CD14-positive monocyte (primary cell): ENCODE measurements at regions not wholly inside any gene's neighbourhood (a gene's known extent, or its start where the extent isn't known, plus 50 kb on each side); places are given as distances from the start of the nearest gene placed in this dataset.

ENCODE experiments used
- DNase-seq, 3 donors: peaks; one replicate each; pipeline ENCODE4 v3.0.0-alpha.2; 2011 to 2022
- H2AFZ ChIP-seq: 2 replicates; pipeline ENCODE4 v1.6.0; 2012; ENCODE audit warnings: mild to moderate bottlenecking, low read depth, low read length, inconsistent platforms; ENCODE audit not compliant: insufficient read depth, poor library complexity, severe bottlenecking
- H3K27ac ChIP-seq, 2 donors: 1 replicate in 1 of 2; 2 replicates in 1 of 2; pipeline ENCODE4 v1.5.1; 2012 to 2013; ENCODE audit warnings: low read length in 2 of 2, control low read depth in 1 of 2, inconsistent platforms in 1 of 2, low read depth in 1 of 2, mild to moderate bottlenecking in 1 of 2
- H3K27me3 ChIP-seq, 2 donors: one replicate each; pipeline versions ENCODE4 v1.6.0 to v1.6.1; 2011 to 2013; ENCODE audit warnings: low read length in 2 of 2; ENCODE audit not compliant: control insufficient read depth in 2 of 2, insufficient read depth in 2 of 2
- H3K36me3 ChIP-seq, 2 donors: replicated peaks in 1 of 2; 1 replicate in 1 of 2; 2 replicates in 1 of 2; pipeline versions ENCODE4 v1.5.1 to v1.6.1; 2012 to 2013; ENCODE audit warnings: low read length in 2 of 2, control low read depth in 1 of 2, inconsistent platforms in 1 of 2, mild to moderate bottlenecking in 1 of 2; ENCODE audit not compliant: insufficient read depth in 2 of 2, control insufficient read depth in 1 of 2
- H3K4me1 ChIP-seq, 2 donors: 1 replicate in 1 of 2; 2 replicates in 1 of 2; pipeline versions ENCODE4 v1.5.1 to v1.6.1; 2012 to 2013; ENCODE audit warnings: low read length in 2 of 2, control low read depth in 1 of 2, inconsistent platforms in 1 of 2, mild to moderate bottlenecking in 1 of 2, moderate library complexity in 1 of 2; ENCODE audit not compliant: insufficient read depth in 2 of 2, control insufficient read depth in 1 of 2
- H3K4me2 ChIP-seq: replicated peaks from 2 replicates; pipeline ENCODE3; 2012; ENCODE audit warnings: low read length, moderate library complexity, mild to moderate bottlenecking; ENCODE audit not compliant: poor library complexity, severe bottlenecking; ENCODE audit errors: extremely low read depth
- H3K4me3 ChIP-seq, 3 experiments: fragments of 200-600 bp in 1 of 3; sonication (generic) in 1 of 3; replicated peaks in 1 of 3; 1 replicate in 2 of 3; 2 replicates in 1 of 3; pipeline ENCODE4 v1.5.1; 2011 to 2013; ENCODE audit warnings: low read length in 3 of 3, mild to moderate bottlenecking in 3 of 3, control low read depth in 2 of 3, low read depth in 2 of 3, inconsistent platforms in 1 of 3, moderate library complexity in 1 of 3
- H3K79me2 ChIP-seq: 2 replicates; pipeline ENCODE4 v1.6.0; 2012; ENCODE audit warnings: mild to moderate bottlenecking, control low read depth, inconsistent platforms, low read length, moderate library complexity; ENCODE audit not compliant: insufficient read depth
- H3K9ac ChIP-seq: 2 replicates; pipeline ENCODE4 v1.6.0; 2017; ENCODE audit warnings: low read length, mild to moderate bottlenecking; ENCODE audit not compliant: insufficient read depth, poor library complexity, severe bottlenecking
- H3K9me3 ChIP-seq, 2 donors: replicated peaks in 1 of 2; 1 replicate in 1 of 2; 2 replicates in 1 of 2; pipeline versions ENCODE4 v1.5.1 to v1.6.1; 2012 to 2013; ENCODE audit warnings: low read length in 2 of 2, control low read depth in 1 of 2; ENCODE audit not compliant: control insufficient read depth in 1 of 2, insufficient read depth in 1 of 2
- H4K20me1 ChIP-seq: 2 replicates; pipeline ENCODE4 v1.6.0; 2012; ENCODE audit warnings: mild to moderate bottlenecking, low read length, control low read depth, moderate library complexity; ENCODE audit not compliant: insufficient read depth
- H3K27ac Mint-ChIP-seq, 7 donors: one replicate each; pipeline ENCODE4 v1.8.0; 2020; ENCODE audit warnings: mild to moderate bottlenecking in 7 of 7, mixed read lengths in 7 of 7, moderate library complexity in 6 of 7, inconsistent platforms in 2 of 7
- H3K27me3 Mint-ChIP-seq, 3 donors: one replicate each; pipeline ENCODE4 v1.8.0; 2021 to 2022; ENCODE audit warnings: low read depth in 3 of 3, mild to moderate bottlenecking in 3 of 3, mixed read lengths in 3 of 3, moderate library complexity in 3 of 3, inconsistent platforms in 1 of 3
- H3K36me3 Mint-ChIP-seq, 2 donors: one replicate each; pipeline ENCODE4 v1.8.0; 2020; ENCODE audit warnings: mixed read lengths in 2 of 2, inconsistent platforms in 1 of 2, mild to moderate bottlenecking in 1 of 2
- H3K4me1 Mint-ChIP-seq: one replicate; pipeline ENCODE4 v1.8.0; 2020; ENCODE audit warnings: mild to moderate bottlenecking, mixed read lengths
- H3K4me3 Mint-ChIP-seq, 2 donors: one replicate each; pipeline ENCODE4 v1.8.0; 2020; ENCODE audit warnings: mild to moderate bottlenecking in 2 of 2, mixed read lengths in 2 of 2, moderate library complexity in 1 of 2
- H3K9me3 Mint-ChIP-seq, 7 donors: one replicate each; pipeline ENCODE4 v1.8.0; 2020 to 2022; ENCODE audit warnings: mixed read lengths in 7 of 7, mild to moderate bottlenecking in 6 of 7, moderate library complexity in 6 of 7, inconsistent platforms in 2 of 7
- CTCF ChIP-seq: fragments of 200-600 bp; IDR thresholded peaks from one replicate; pipeline ENCODE4 v1.8.0; 2022; ENCODE audit warnings: antibody characterized with exemption, mild to moderate bottlenecking
- WGBS: methylation state at CpG from one replicate; pipeline ENCODE4 v1.1.5; 2013; ENCODE audit warnings: missing lambda C conversion rate; ENCODE audit not compliant: insufficient coverage; 5-methylcytosine and 5-hydroxymethylcytosine counted together
- intact Hi-C, 2 donors: fragments of 100-400 bp; cut with micrococcal nuclease; formaldehyde crosslinking; loops; one replicate each; pipeline versions ENCODE4 v1.15.0 to v1.15.1; 2023

DNA sequence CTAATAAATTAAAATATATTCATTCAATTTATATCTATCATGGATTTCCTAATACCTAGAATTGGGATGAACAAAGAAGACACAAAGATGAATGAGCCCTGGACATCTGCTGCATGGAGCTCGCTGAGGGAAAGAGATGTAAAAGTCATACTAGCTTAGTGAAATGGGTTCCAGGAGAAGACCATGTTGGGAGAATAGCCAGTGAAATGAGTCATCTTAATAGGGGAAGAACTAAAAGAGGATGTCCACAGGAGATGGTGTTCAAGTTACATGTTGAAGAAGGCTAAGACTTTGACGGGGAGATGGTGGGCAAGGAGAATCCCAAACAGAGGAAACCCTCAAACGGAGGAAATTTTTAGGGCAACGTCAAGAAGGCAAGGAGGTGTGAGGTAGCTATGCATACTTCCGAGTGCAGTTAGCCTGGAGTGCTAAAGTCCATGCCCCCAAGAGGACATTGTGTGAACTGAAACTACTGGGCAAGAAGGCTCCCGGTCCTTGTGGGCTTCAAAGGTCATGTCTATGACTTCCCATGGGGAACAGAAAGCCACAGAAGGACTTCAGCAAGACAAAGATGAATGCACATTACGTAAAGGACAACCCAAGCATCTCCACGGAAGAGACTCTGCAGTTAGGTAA is 220.5 kb upstream of the CDH11 start:
- DNase-seq: no peak
- intact Hi-C loops: no loop called here
- Mint-ChIP-seq H3K4me1 (no peaks in the 10 kb centered on the region), H3K27me3 (peaks cover 0 to 2% (median 1%) of the 10 kb centered on the region in 3 donors), H3K4me3 (no peak overlapping the region), H3K9me3 (peaks cover 0 to 6% (median 0%) of the 10 kb centered on the region in 7 donors), H3K27ac (no peak overlapping the region), H3K36me3 (no peaks in the 10 kb centered on the region)
- WGBS: 83% methylated on average over 6 of the region's 8 CpGs
- Histone ChIP-seq H3K27ac (no peak overlapping the region), H3K36me3 (no peaks in the 10 kb centered on the region), H2AFZ (no peak overlapping the region), H3K4me2 (no peak overlapping the region), H3K79me2 (no peaks in the 10 kb centered on the region), H3K9ac (no peak overlapping the region), H3K27me3 (no peaks in the 10 kb centered on the region), H3K4me1 (no peaks in the 10 kb centered on the region), H3K9me3 (no peaks in the 10 kb centered on the region), H3K4me3 (no peak overlapping the region), H4K20me1 (no peaks in the 10 kb centered on the region)
- TF ChIP-seq CTCF: no peak

GRCh38 chr16:65339062-65339461 is 217.2 kb upstream of the CDH11 start:
- no peaks in the 10 kb centered on the region for H3K36me3 ChIP-seq
- DNase-seq: no peak
- Mint-ChIP-seq H3K4me3 (no peak overlapping the region), H3K9me3 (peaks cover 0 to 4% (median 0%) of the 10 kb centered on the region in 7 donors), H3K4me1 (no peaks in the 10 kb centered on the region), H3K27ac (no peak overlapping the region), H3K36me3 (no peaks in the 10 kb centered on the region), H3K27me3 (peaks cover 0 to 1% (median 0%) of the 10 kb centered on the region in 3 donors)
- H3K4me1 ChIP-seq: no peaks in the 10 kb centered on the region
- intact Hi-C loops: no loop called here
- H3K9me3 ChIP-seq: no peaks in the 10 kb centered on the region
- H3K27me3 ChIP-seq: no peaks in the 10 kb centered on the region
- no peaks in the 10 kb centered on the region for H3K79me2 ChIP-seq
- no peak for TF ChIP-seq CTCF
- WGBS: no CpG with 5 or more reads among the region's 2 CpGs
- no peak overlapping the region for H3K4me2 ChIP-seq
- no peak overlapping the region for H3K4me3 ChIP-seq
- no peaks in the 10 kb centered on the region for H4K20me1 ChIP-seq
- H3K9ac ChIP-seq: no peak overlapping the region
- no peak overlapping the region for H2AFZ ChIP-seq
- H3K27ac ChIP-seq: no peak overlapping the region
